Natural killer cell (primary cell): ENCODE measurements at regions not wholly inside any gene's neighbourhood (a gene's known extent, or its start where the extent isn't known, plus 50 kb on each side); places are given as distances from the start of the nearest gene placed in this dataset.
"Not testable (repeated sequence)": the region's sequence is repeated elsewhere in the genome, so short reads cannot be mapped to it uniquely, and the experiment has no call there.

Experiments
- ATAC-seq, 3 donors: fragments of 150-1000 bp in 2 of 3; fragments of 200-7000 bp in 1 of 3; cut with Tn5 transposase; 1 replicate in 1 of 3; 2 replicates in 2 of 3; pipeline ENCODE4 v1.10.0; 2021; ENCODE audit warnings: mild to moderate bottlenecking in 2 of 3, moderate library complexity in 2 of 3
- DNase-seq, 2 donors: peaks; one replicate each; pipeline versions ENCODE4 v3.0.0 to v3.0.0-alpha.2; 2013 to 2021; ENCODE audit warnings: mixed read lengths in 1 of 2
- H3K27ac ChIP-seq: one replicate; pipeline ENCODE4 v1.5.1; 2013; ENCODE audit warnings: mild to moderate bottlenecking, low read length
- H3K27me3 ChIP-seq: one replicate; pipeline ENCODE4 v1.6.1; 2013; ENCODE audit warnings: low read length; ENCODE audit not compliant: control insufficient read depth, insufficient read depth
- H3K36me3 ChIP-seq: one replicate; pipeline ENCODE4 v1.6.1; 2013; ENCODE audit warnings: low read length; ENCODE audit not compliant: control insufficient read depth, insufficient read depth
- H3K4me1 ChIP-seq: one replicate; pipeline ENCODE4 v1.6.1; 2013; ENCODE audit warnings: low read length; ENCODE audit not compliant: control insufficient read depth, insufficient read depth
- H3K4me3 ChIP-seq: one replicate; pipeline ENCODE4 v1.5.1; 2013; ENCODE audit warnings: low read length
- H3K9me3 ChIP-seq: one replicate; pipeline ENCODE4 v1.6.1; 2013; ENCODE audit warnings: low read length; ENCODE audit not compliant: control insufficient read depth, insufficient read depth
- H3K27ac Mint-ChIP-seq, 2 donors: one replicate each; pipeline ENCODE4 v1.8.0; 2022; ENCODE audit warnings: mild to moderate bottlenecking in 2 of 2, mixed read lengths in 2 of 2, moderate library complexity in 1 of 2
- H3K27me3 Mint-ChIP-seq, 2 donors: one replicate each; pipeline ENCODE4 v1.8.0; 2022; ENCODE audit warnings: low read depth in 2 of 2, mixed read lengths in 2 of 2
- H3K36me3 Mint-ChIP-seq: one replicate; pipeline ENCODE4 v1.8.0; 2022; ENCODE audit warnings: mixed read lengths
- H3K4me1 Mint-ChIP-seq, 2 donors: one replicate each; pipeline ENCODE4 v1.8.0; 2022; ENCODE audit warnings: mixed read lengths in 2 of 2
- H3K4me3 Mint-ChIP-seq: one replicate; pipeline ENCODE4 v1.8.0; 2022; ENCODE audit warnings: mild to moderate bottlenecking, moderate library complexity, mixed read lengths
- H3K9me3 Mint-ChIP-seq, 2 donors: one replicate each; pipeline ENCODE4 v1.8.0; 2022; ENCODE audit warnings: mixed read lengths in 2 of 2
- WGBS: methylation state at CpG from one replicate; pipeline ENCODE4 v1.1.7; 2013; ENCODE audit warnings: missing lambda C conversion rate; ENCODE audit not compliant: insufficient coverage; 5-methylcytosine and 5-hydroxymethylcytosine counted together
- intact Hi-C: fragments of 100-400 bp; cut with micrococcal nuclease; formaldehyde crosslinking; loops from one replicate; pipeline ENCODE4 v1.14.2; 2022
- TF ChIP-seq, protein P1 (sequence below): fragments of 200-600 bp; IDR thresholded peaks from one replicate; pipeline ENCODE4 v1.8.0; 2022; ENCODE audit warnings: antibody characterized with exemption

DNA sequence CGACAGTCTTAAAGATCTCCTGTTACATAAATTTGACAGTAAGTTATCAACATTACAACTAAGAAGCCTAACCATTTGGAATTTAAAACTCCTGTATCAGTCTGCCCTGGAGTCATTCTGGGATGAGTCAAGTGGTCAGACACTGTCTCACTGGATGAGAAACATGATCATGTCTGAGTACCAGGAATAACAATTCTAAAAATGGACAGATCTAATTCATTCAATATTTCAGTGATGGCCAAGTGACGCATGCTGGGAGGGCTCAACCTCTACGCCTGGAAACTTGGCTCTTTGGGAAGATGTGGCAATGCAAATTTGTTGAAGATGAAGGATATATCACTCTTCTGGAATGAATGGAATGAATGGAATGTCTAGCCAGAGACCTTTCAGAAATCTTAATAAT, 1427.2 kb downstream of the STIM2 start:
- Histone ChIP-seq H3K27ac (no peak overlapping the region), H3K4me1 (no peaks in the 10 kb centered on the region), H3K36me3 (no peaks in the 10 kb centered on the region), H3K27me3 (no peaks in the 10 kb centered on the region), H3K4me3 (no peak overlapping the region), H3K9me3 (no peaks in the 10 kb centered on the region)
- Mint-ChIP-seq H3K27me3 (no peaks in the 10 kb centered on the region), H3K9me3 (peaks cover 9 to 16% of the 10 kb centered on the region in 2 donors), H3K4me3 (no peak overlapping the region), H3K4me1 (no peaks in the 10 kb centered on the region), H3K36me3 (peaks cover 15% of the 10 kb centered on the region), H3K27ac (no peak overlapping the region)
- DNase-seq (no peak), ATAC-seq (no peak)
- intact Hi-C loops: no loop called here
- 97% methylated on average over 3 of the region's 3 CpGs for WGBS
- TF ChIP-seq, protein P1, sequence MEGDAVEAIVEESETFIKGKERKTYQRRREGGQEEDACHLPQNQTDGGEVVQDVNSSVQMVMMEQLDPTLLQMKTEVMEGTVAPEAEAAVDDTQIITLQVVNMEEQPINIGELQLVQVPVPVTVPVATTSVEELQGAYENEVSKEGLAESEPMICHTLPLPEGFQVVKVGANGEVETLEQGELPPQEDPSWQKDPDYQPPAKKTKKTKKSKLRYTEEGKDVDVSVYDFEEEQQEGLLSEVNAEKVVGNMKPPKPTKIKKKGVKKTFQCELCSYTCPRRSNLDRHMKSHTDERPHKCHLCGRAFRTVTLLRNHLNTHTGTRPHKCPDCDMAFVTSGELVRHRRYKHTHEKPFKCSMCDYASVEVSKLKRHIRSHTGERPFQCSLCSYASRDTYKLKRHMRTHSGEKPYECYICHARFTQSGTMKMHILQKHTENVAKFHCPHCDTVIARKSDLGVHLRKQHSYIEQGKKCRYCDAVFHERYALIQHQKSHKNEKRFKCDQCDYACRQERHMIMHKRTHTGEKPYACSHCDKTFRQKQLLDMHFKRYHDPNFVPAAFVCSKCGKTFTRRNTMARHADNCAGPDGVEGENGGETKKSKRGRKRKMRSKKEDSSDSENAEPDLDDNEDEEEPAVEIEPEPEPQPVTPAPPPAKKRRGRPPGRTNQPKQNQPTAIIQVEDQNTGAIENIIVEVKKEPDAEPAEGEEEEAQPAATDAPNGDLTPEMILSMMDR: no peak

DNA sequence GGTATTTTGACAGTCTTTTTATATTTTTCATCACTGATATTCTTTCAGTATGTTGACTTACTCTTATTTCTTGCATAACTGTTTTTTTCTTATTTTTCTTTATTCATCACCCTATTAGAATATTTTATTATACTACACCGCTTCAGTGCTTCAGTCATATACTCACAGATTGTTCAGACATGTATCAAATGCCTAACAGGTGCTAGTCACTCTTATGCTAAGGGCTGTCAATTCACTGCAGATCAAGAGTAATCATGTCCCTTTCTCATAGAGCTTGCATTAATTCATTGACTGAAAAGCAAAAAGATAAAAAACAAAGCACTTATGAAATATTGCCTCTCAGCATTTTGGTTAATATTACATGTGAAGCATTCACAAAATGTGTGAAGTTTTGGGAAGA, 1435.6 kb downstream of the STIM2 start:
- H3K27ac Mint-ChIP-seq: no peak overlapping the region
- H3K9me3 ChIP-seq: peaks cover 3% of the 10 kb centered on the region
- TF ChIP-seq, protein P1: no peak
- no peaks in the 10 kb centered on the region for H3K36me3 ChIP-seq
- intact Hi-C loops: no loop called here
- peaks cover 9% of the 10 kb centered on the region for H3K36me3 Mint-ChIP-seq
- no peaks in the 10 kb centered on the region for H3K27me3 Mint-ChIP-seq
- H3K27me3 ChIP-seq: no peaks in the 10 kb centered on the region
- no peaks in the 10 kb centered on the region for H3K4me1 Mint-ChIP-seq
- WGBS: 83% methylated on average over 1 of the region's 1 CpG
- no peak overlapping the region for H3K4me3 Mint-ChIP-seq
- H3K4me1 ChIP-seq: no peaks in the 10 kb centered on the region
- ATAC-seq: no peak
- H3K4me3 ChIP-seq: no peak overlapping the region
- peaks cover 11 to 16% of the 10 kb centered on the region in 2 donors for H3K9me3 Mint-ChIP-seq
- H3K27ac ChIP-seq: no peak overlapping the region
- DNase-seq: no peak

DNA sequence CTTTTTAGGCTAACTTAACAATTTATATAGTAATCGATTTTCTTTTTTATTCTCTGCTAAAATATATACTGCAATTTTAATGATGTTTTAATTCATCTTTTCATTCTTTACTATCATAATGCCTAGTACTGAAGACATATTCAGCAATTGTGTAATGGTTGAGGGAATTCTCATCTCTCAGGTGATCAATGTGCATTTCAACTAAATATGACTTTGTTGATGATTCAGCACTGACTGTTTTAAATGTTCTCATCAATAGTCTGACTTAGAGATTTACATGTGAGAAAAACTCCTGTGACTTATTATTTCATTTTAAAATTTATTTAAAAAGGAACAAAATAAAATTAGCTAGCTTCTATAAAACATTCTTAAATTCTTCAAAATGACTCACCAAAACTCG, 1450.3 kb downstream of the STIM2 start:
- Histone ChIP-seq H3K27ac (no peak overlapping the region), H3K36me3 (no peaks in the 10 kb centered on the region), H3K4me3 (no peak overlapping the region), H3K4me1 (no peaks in the 10 kb centered on the region), H3K27me3 (no peaks in the 10 kb centered on the region), H3K9me3 (peaks cover 4% of the 10 kb centered on the region)
- no peaks in the 10 kb centered on the region for H3K36me3 Mint-ChIP-seq
- TF ChIP-seq, protein P1: no peak
- no CpG with 5 or more reads among the region's 2 CpGs for WGBS
- H3K4me1 Mint-ChIP-seq: no peaks in the 10 kb centered on the region
- H3K9me3 Mint-ChIP-seq: peaks cover 6 to 15% of the 10 kb centered on the region in 2 donors
- intact Hi-C loops: no loop called here
- no peak overlapping the region for H3K4me3 Mint-ChIP-seq
- ATAC-seq: no peak
- H3K27ac Mint-ChIP-seq: no peak overlapping the region
- no peaks in the 10 kb centered on the region for H3K27me3 Mint-ChIP-seq
- DNase-seq: no peak

DNA sequence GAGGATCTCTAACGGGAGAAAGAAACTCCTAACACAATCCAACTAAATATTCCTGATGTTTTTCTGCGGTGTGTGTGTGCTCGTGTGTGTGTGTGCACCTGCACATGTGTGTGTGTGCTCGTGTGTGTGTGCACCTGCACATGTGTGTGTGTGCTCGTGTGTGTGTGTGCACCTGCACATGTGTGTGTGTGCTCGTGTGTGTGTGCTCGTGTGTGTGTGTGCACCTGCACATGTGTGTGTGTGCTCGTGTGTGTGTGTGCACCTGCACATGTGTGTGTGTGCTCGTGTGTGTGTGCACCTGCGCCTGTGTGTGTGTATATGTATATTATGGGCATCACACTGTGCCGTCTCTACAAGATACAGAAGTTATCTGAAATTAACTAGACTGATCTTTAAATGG, 1451.9 kb downstream of the STIM2 start:
- H3K27ac ChIP-seq, ATAC-seq, H3K4me1 Mint-ChIP-seq, H3K27me3 Mint-ChIP-seq, H3K36me3 Mint-ChIP-seq, H3K27ac Mint-ChIP-seq, DNase-seq, H3K4me1 ChIP-seq, intact Hi-C loops, H3K4me3 ChIP-seq, H3K27me3 ChIP-seq, H3K9me3 Mint-ChIP-seq, H3K4me3 Mint-ChIP-seq, H3K9me3 ChIP-seq, H3K36me3 ChIP-seq: not testable (repeated sequence)
- 83% methylated on average over 10 of the region's 11 CpGs for WGBS
